Panc1 (cell line): ENCODE measurements at regions not wholly inside any gene's neighbourhood (a gene's known extent, or its start where the extent isn't known, plus 50 kb on each side); places are given as distances from the start of the nearest gene placed in this dataset.

ENCODE experiments used
- POLR2AphosphoS5 ChIP-seq: IDR thresholded peaks from 2 replicates; pipeline ENCODE4 v1.6.1; 2012; ENCODE audit warnings: mild to moderate bottlenecking, low read depth, low read length, moderate library complexity
- TCF7L2 ChIP-seq: IDR thresholded peaks from 2 replicates; pipeline ENCODE4 v1.6.1; 2011; ENCODE audit warnings: mild to moderate bottlenecking, low read depth, low read length, inconsistent platforms
- TF ChIP-seq, protein P1 (sequence below): fragments of 450-650 bp; IDR thresholded peaks from 2 replicates; pipeline ENCODE4 v1.5.1; 2017; ENCODE audit warnings: mild to moderate bottlenecking

DNA sequence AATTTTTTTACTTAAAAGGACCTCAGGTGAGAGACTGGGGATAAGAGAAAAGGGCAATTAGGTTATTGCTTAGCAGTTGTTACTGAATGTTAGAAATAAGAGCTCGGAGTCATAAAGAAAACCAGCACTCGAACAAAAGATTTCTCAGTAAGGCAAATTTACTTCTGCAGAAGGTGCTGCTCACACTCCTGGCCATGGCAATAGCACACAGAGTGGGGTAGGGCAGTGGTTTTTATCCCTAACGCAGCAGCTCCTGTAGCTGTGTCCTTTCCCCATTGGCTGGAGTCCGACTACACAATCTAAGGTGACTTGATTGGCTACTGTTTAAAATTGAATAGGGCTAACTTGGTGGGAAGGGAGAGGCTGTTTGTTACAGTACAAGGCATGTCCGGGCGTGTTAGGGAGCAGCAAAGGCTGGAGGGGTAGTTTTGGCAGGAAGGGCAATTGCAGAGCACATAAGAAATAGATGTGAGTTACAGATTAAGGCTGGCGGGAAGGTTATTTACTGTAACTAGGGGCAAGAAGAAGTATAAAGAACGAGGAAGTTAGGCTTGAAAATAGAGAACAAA lies 112.1 kb downstream of the AKR1D1 start:
- TF ChIP-seq, protein P1, sequence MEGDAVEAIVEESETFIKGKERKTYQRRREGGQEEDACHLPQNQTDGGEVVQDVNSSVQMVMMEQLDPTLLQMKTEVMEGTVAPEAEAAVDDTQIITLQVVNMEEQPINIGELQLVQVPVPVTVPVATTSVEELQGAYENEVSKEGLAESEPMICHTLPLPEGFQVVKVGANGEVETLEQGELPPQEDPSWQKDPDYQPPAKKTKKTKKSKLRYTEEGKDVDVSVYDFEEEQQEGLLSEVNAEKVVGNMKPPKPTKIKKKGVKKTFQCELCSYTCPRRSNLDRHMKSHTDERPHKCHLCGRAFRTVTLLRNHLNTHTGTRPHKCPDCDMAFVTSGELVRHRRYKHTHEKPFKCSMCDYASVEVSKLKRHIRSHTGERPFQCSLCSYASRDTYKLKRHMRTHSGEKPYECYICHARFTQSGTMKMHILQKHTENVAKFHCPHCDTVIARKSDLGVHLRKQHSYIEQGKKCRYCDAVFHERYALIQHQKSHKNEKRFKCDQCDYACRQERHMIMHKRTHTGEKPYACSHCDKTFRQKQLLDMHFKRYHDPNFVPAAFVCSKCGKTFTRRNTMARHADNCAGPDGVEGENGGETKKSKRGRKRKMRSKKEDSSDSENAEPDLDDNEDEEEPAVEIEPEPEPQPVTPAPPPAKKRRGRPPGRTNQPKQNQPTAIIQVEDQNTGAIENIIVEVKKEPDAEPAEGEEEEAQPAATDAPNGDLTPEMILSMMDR: no peak
- no peak for TF ChIP-seq POLR2AphosphoS5
- no peak for TF ChIP-seq TCF7L2
